Activated naive CD8-positive, alpha-beta T cell treated with anti-CD3 and anti-CD28 coated beads for 36 hours (primary cell): ENCODE measurements at regions not wholly inside any gene's neighbourhood (a gene's known extent, or its start where the extent isn't known, plus 50 kb on each side); places are given as distances from the start of the nearest gene placed in this dataset.
"Not testable (repeated sequence)": the region's sequence is repeated elsewhere in the genome, so short reads cannot be mapped to it uniquely, and the experiment has no call there.

Experiments used
- DNase-seq: peaks from one replicate; pipeline ENCODE4 v3.0.0; 2021
- H3K27ac Mint-ChIP-seq: one replicate; pipeline ENCODE4 v1.8.0; 2022; ENCODE audit warnings: mild to moderate bottlenecking, moderate library complexity, mixed read lengths
- H3K27me3 Mint-ChIP-seq: one replicate; pipeline ENCODE4 v1.8.0; 2022; ENCODE audit warnings: mild to moderate bottlenecking, mixed read lengths
- H3K36me3 Mint-ChIP-seq: one replicate; pipeline ENCODE4 v1.8.0; 2021; ENCODE audit warnings: mild to moderate bottlenecking, mixed read lengths
- H3K4me1 Mint-ChIP-seq: one replicate; pipeline ENCODE4 v1.8.0; 2021; ENCODE audit warnings: mixed read lengths
- H3K4me3 Mint-ChIP-seq: one replicate; pipeline ENCODE4 v1.8.0; 2022; ENCODE audit warnings: mild to moderate bottlenecking, moderate library complexity, mixed read lengths
- H3K9me3 Mint-ChIP-seq: one replicate; pipeline ENCODE4 v1.8.0; 2022; ENCODE audit warnings: mixed read lengths

GRCh38 chr2:87573386-87574192 lies 174.3 kb upstream of the PLGLB2 start:
- not testable (repeated sequence) for H3K4me3 Mint-ChIP-seq, H3K9me3 Mint-ChIP-seq, DNase-seq, H3K27me3 Mint-ChIP-seq, H3K36me3 Mint-ChIP-seq, H3K27ac Mint-ChIP-seq
- H3K4me1 Mint-ChIP-seq, result peaks cover 13% of the 10 kb centered on the region

- not testable (repeated sequence) for H3K9me3 Mint-ChIP-seq, DNase-seq, H3K27ac Mint-ChIP-seq, H3K36me3 Mint-ChIP-seq, H3K27me3 Mint-ChIP-seq, H3K4me1 Mint-ChIP-seq, H3K4me3 Mint-ChIP-seq
These were observed 173.4 kb upstream of the PLGLB2 start for GRCh38 chr2:87574193-87575119.

GRCh38 chr2:87575138-87575537 lies 172.7 kb upstream of the PLGLB2 start:
- H3K4me1 Mint-ChIP-seq, DNase-seq, H3K27me3 Mint-ChIP-seq, H3K36me3 Mint-ChIP-seq, H3K4me3 Mint-ChIP-seq, H3K27ac Mint-ChIP-seq, H3K9me3 Mint-ChIP-seq: not testable (repeated sequence)

GRCh38 chr2:87577358-87577757 lies 170.5 kb upstream of the PLGLB2 start:
- DNase-seq, H3K27me3 Mint-ChIP-seq, H3K4me1 Mint-ChIP-seq, H3K36me3 Mint-ChIP-seq, H3K9me3 Mint-ChIP-seq, H3K27ac Mint-ChIP-seq, H3K4me3 Mint-ChIP-seq: not testable (repeated sequence)

GRCh38 chr2:87582152-87582551 lies 165.7 kb upstream of the PLGLB2 start:
- not testable (repeated sequence) for H3K27me3 Mint-ChIP-seq

GRCh38 chr2:87582579-87582978 lies 165.3 kb upstream of the PLGLB2 start:
- H3K36me3 Mint-ChIP-seq, DNase-seq, H3K4me1 Mint-ChIP-seq, H3K27ac Mint-ChIP-seq, H3K9me3 Mint-ChIP-seq, H3K4me3 Mint-ChIP-seq, H3K27me3 Mint-ChIP-seq: not testable (repeated sequence)

More at GRCh38 chr2:87582152-87582551, 165.7 kb upstream of the PLGLB2 start:
- DNase-seq, H3K27ac Mint-ChIP-seq, H3K4me3 Mint-ChIP-seq, H3K36me3 Mint-ChIP-seq, H3K9me3 Mint-ChIP-seq, H3K4me1 Mint-ChIP-seq: not testable (repeated sequence)

- DNase-seq, H3K36me3 Mint-ChIP-seq, H3K27ac Mint-ChIP-seq, H3K4me1 Mint-ChIP-seq, H3K9me3 Mint-ChIP-seq, H3K27me3 Mint-ChIP-seq, H3K4me3 Mint-ChIP-seq: not testable (repeated sequence)
These were observed 164.5 kb upstream of the PLGLB2 start for GRCh38 chr2:87583370-87583769.

- not testable (repeated sequence) for H3K4me3 Mint-ChIP-seq, H3K27ac Mint-ChIP-seq, H3K9me3 Mint-ChIP-seq, H3K4me1 Mint-ChIP-seq, H3K36me3 Mint-ChIP-seq, DNase-seq, H3K27me3 Mint-ChIP-seq
These were observed 164.1 kb upstream of the PLGLB2 start for GRCh38 chr2:87583803-87584202.

GRCh38 chr2:87584268-87584906 lies 163.5 kb upstream of the PLGLB2 start:
- H3K27ac Mint-ChIP-seq, H3K4me3 Mint-ChIP-seq, H3K9me3 Mint-ChIP-seq, DNase-seq, H3K36me3 Mint-ChIP-seq, H3K27me3 Mint-ChIP-seq, H3K4me1 Mint-ChIP-seq: not testable (repeated sequence)

GRCh38 chr2:87587934-87588333 lies 160.0 kb upstream of the PLGLB2 start:
- H3K27me3 Mint-ChIP-seq, H3K36me3 Mint-ChIP-seq, H3K4me1 Mint-ChIP-seq, H3K27ac Mint-ChIP-seq, H3K4me3 Mint-ChIP-seq, H3K9me3 Mint-ChIP-seq, DNase-seq: not testable (repeated sequence)

GRCh38 chr2:87592974-87593373 lies 154.9 kb upstream of the PLGLB2 start:
- H3K27me3 Mint-ChIP-seq, H3K4me3 Mint-ChIP-seq, H3K27ac Mint-ChIP-seq, H3K36me3 Mint-ChIP-seq, DNase-seq, H3K4me1 Mint-ChIP-seq, H3K9me3 Mint-ChIP-seq: not testable (repeated sequence)

- DNase-seq, H3K9me3 Mint-ChIP-seq, H3K4me3 Mint-ChIP-seq, H3K27ac Mint-ChIP-seq, H3K4me1 Mint-ChIP-seq, H3K27me3 Mint-ChIP-seq, H3K36me3 Mint-ChIP-seq: not testable (repeated sequence)
These were observed 153.9 kb upstream of the PLGLB2 start for GRCh38 chr2:87593784-87594610.

GRCh38 chr2:87594611-87594992 lies 153.3 kb upstream of the PLGLB2 start:
- not testable (repeated sequence) for DNase-seq, H3K4me3 Mint-ChIP-seq, H3K4me1 Mint-ChIP-seq, H3K27ac Mint-ChIP-seq, H3K36me3 Mint-ChIP-seq, H3K27me3 Mint-ChIP-seq, H3K9me3 Mint-ChIP-seq

- not testable (repeated sequence) for DNase-seq, H3K27me3 Mint-ChIP-seq, H3K4me1 Mint-ChIP-seq, H3K27ac Mint-ChIP-seq, H3K9me3 Mint-ChIP-seq, H3K4me3 Mint-ChIP-seq, H3K36me3 Mint-ChIP-seq
These were observed 152.9 kb upstream of the PLGLB2 start for GRCh38 chr2:87595017-87595416.

- not testable (repeated sequence) for H3K27me3 Mint-ChIP-seq, H3K36me3 Mint-ChIP-seq, H3K4me1 Mint-ChIP-seq, H3K27ac Mint-ChIP-seq, DNase-seq, H3K9me3 Mint-ChIP-seq, H3K4me3 Mint-ChIP-seq
These were observed 146.9 kb upstream of the PLGLB2 start for GRCh38 chr2:87600961-87601360.
